ENCODE measurements at regions not wholly inside any gene's neighbourhood (a gene's known extent, or its start where the extent isn't known, plus 50 kb on each side); places are given as distances from the start of the nearest gene placed in this dataset.

DNA sequence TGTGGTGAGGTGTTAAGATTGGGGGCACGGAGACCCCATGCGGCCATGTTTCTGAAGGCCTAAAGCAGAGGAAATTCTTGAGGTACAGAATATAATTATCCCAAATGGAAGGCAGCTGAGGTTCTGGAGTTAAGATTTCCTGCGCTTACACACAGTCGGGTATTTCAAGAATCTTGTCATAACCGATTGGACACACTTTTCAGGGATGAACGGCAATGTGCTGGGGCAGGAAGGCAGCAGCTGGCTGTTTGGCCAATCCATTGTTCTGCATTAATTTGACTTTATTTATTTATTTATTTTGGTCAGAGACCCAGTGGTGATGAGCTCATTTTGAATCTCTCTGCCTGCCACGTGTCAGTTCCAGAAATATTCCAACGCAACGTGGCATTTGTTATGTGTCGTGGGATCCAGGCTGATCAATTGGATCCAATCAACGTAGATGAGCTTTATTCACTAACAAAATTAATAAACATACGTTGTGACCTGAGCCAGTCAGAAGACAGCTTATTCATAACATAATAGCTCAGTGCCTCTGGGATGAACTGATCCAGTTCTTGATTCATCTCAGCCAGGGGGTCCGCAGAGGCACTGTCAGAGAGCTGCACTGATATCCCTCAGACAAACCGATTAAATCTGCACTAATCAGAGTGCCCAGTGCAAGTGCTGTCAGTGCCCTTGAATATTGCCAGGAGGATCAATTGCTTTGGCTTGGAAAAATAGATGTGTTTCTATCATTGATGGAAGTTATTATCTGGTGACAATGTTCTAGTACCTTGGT is 181.0 kb downstream of the KTN1 start:
- no peak for DNase-seq (ENCODE audit: low spot score)
- TF ChIP-seq, protein P1, sequence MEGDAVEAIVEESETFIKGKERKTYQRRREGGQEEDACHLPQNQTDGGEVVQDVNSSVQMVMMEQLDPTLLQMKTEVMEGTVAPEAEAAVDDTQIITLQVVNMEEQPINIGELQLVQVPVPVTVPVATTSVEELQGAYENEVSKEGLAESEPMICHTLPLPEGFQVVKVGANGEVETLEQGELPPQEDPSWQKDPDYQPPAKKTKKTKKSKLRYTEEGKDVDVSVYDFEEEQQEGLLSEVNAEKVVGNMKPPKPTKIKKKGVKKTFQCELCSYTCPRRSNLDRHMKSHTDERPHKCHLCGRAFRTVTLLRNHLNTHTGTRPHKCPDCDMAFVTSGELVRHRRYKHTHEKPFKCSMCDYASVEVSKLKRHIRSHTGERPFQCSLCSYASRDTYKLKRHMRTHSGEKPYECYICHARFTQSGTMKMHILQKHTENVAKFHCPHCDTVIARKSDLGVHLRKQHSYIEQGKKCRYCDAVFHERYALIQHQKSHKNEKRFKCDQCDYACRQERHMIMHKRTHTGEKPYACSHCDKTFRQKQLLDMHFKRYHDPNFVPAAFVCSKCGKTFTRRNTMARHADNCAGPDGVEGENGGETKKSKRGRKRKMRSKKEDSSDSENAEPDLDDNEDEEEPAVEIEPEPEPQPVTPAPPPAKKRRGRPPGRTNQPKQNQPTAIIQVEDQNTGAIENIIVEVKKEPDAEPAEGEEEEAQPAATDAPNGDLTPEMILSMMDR (IDR thresholded peaks at IDR 0.05), result no peak
- Histone ChIP-seq H3K4me3 (no peak overlapping the region), H3K9me3 (no peaks in the 10 kb centered on the region), H3K36me3 (no peaks in the 10 kb centered on the region), H3K27me3 (no peaks in the 10 kb centered on the region), H3K27ac (no peak overlapping the region), H3K4me1 (no peaks in the 10 kb centered on the region)

DNA sequence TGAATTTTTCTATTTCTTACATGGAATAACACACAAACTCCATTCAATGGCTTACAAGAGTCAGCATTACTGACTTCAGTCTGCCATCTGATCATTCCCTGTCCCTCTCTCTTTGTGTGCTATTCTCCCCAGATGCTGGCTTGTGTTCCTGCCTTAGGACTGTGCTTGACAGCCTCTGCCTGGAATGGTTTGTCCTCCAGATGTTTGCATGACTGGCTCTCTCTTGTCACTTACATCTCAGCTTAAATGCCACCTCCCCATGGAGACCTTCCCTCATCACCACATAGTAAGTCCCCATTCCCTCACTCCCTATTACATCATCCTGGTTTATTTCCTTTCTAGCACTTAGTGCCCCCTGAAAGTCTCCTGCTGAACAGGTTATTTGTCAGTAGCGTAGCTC is 181.6 kb downstream of the KTN1 start:
- H3K27ac ChIP-seq, result no peak overlapping the region
- no peaks in the 10 kb centered on the region for H3K27me3 ChIP-seq
- no peaks in the 10 kb centered on the region for H3K36me3 ChIP-seq
- no peak for DNase-seq (ENCODE audit: low spot score)
- H3K4me1 ChIP-seq, result no peaks in the 10 kb centered on the region
- TF ChIP-seq, protein P1 (IDR thresholded peaks at IDR 0.05), result no peak
- H3K4me3 ChIP-seq, result no peak overlapping the region
- no peaks in the 10 kb centered on the region for H3K9me3 ChIP-seq

DNA sequence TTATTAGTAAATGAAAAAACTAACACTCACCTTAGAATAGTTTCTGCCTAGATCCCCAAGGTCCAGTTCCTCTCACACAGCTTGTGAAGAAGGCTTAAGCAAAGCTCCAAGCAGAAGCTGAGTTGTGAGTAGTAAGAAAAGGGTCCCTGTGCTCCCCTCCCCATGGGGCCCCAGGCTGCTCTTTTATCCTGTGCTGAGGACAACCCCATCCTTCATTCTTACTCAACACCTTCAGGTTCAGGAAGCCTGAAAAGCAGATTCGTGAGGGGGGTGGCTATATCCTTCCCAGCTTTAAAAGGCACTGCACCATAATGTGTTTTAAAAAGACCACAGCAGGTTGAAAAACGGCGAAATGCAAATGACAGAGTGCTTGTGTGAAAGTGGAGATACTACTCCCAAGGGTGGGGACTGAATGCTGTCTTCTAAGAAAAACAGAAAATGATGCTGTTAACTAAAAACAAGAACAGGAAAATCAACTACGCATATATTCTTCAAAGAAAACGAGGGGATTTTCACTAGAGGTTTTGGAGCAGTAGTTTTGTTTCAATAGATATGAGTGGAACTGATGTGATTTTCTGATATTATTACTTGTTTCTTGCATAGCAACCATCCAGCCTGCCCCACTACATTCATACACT is 182.7 kb downstream of the KTN1 start:
- Histone ChIP-seq H3K27me3 (no peaks in the 10 kb centered on the region), H3K36me3 (no peaks in the 10 kb centered on the region), H3K27ac (no peak overlapping the region), H3K4me1 (no peaks in the 10 kb centered on the region), H3K4me3 (no peak overlapping the region), H3K9me3 (no peaks in the 10 kb centered on the region)
- TF ChIP-seq, protein P1 (IDR thresholded peaks at IDR 0.05), result no peak
- no peak for DNase-seq (ENCODE audit: low spot score)

DNA sequence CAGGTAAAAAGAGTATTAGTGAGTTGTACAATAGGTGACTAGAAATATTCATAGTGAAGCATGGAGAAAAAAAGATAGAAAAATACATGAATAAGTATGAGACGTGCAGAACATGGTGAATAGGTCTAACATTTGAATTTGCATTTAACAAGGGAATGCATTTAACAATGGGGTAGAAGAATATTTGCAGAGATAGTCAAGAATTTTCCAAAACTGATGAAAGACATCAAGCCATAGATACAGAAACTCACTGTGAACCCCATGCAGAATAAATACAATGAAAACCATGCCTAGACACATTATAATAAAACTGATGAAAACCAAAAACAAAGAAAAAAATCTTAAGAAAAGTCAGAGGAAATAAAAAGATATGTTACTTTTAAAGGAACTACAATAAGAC is 184.8 kb downstream of the KTN1 start:
- no peak overlapping the region for H3K4me3 ChIP-seq
- no peaks in the 10 kb centered on the region for H3K4me1 ChIP-seq
- DNase-seq (ENCODE audit: low spot score), result no peak
- TF ChIP-seq, protein P1 (IDR thresholded peaks at IDR 0.05), result no peak
- no peaks in the 10 kb centered on the region for H3K36me3 ChIP-seq
- no peaks in the 10 kb centered on the region for H3K9me3 ChIP-seq
- H3K27me3 ChIP-seq, result no peaks in the 10 kb centered on the region
- no peak overlapping the region for H3K27ac ChIP-seq

DNA sequence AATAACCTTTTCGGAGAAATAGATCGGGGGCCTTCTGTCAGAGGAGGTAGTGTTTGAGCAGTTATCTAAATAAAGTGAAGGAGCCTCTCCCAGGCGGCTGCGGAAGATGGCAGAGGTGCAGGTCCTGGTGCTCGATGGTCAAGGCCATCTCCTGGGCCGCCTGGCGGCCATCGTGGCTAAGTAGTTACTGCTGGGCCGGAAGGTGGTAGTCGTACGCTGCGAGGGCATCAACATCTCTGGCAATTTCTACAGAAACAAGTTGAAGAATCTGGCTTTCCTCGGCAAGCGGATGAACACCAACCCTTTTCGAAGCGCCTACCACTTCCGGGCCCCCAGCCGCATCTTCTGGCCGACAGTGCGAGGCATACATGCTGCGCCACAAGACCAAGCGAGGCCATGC is 186.1 kb downstream of the KTN1 start:
- Histone ChIP-seq H3K27me3 (no peaks in the 10 kb centered on the region), H3K9me3 (no peaks in the 10 kb centered on the region), H3K27ac (no peak overlapping the region), H3K4me1 (no peaks in the 10 kb centered on the region), H3K4me3 (no peak overlapping the region), H3K36me3 (no peaks in the 10 kb centered on the region)
- no peak for DNase-seq (ENCODE audit: low spot score)
- TF ChIP-seq, protein P1 (IDR thresholded peaks at IDR 0.05), result no peak

Measured in right atrium auricular region (tissue), 2 donors.